GM18517 (cell line): ENCODE measurements at regions not wholly inside any gene's neighbourhood (a gene's known extent, or its start where the extent isn't known, plus 50 kb on each side); places are given as distances from the start of the nearest gene placed in this dataset.
"Not testable (repeated sequence)": the region's sequence is repeated elsewhere in the genome, so short reads cannot be mapped to it uniquely, and the experiment has no call there.

ENCODE experiments used
- ATAC-seq: cut with Tn5 transposase; IDR thresholded peaks from one replicate; pipeline ENCODE4 v1.9.1; 2021; ENCODE audit warnings: mild to moderate bottlenecking, moderate library complexity; ENCODE audit not compliant: unreplicated experiment

GRCh38 chr6:144429753-144430152, 144.6 kb downstream of the UTRN start:
- ATAC-seq, result no peak

DNA sequence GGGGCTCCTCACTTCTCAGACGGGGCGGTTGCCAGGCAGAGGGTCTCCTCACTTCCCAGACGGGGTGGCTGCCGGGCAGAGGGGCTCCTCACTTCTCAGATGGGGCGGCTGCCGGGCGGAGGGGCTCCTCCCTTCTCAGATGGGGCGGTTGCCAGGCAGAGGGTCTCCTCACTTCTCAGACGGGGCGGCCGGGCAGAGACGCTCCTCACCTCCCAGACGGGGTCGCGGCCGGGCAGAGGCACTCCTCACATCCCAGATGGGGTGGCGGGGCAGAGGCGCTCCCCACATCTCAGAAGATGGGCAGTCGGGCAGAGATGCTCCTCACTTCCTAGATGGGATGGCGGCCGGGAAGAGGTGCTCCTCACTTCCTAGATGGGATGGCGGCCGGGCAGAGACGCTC, 148.3 kb downstream of the UTRN start:
- not testable (repeated sequence) for ATAC-seq

DNA sequence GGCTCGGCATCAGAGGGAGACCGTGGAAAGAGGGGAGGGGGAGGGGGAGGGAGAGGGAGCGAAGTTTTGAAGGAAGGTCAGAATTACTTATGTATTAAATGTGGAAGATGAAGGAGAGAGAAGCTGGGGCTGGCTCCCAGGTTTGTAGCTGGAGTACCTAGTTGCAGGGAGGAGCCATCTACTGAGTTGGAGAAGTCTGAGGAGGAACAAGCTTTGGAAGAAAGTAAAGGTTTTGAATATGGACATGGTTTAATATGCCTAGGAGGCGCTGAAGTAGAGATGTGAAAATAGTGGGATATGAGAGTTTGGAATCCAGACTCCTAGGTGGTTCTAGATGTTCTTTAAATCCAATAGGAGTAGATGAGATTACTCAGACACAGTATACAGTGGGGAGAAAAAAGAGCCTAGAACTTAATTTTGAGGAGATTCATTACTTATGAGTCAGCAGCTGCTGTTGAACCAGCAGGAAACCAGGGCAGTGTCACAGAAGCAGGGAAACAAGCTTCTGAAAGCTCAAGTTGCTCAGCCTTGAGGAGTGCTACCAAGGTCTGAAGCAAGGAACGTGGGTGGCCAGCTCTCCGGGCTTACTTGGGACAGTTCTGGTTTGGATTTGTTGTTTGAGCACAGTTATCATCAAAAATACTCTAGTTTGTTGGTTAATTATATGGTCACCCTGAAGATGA, 149.3 kb downstream of the UTRN start:
- no peak for ATAC-seq

DNA sequence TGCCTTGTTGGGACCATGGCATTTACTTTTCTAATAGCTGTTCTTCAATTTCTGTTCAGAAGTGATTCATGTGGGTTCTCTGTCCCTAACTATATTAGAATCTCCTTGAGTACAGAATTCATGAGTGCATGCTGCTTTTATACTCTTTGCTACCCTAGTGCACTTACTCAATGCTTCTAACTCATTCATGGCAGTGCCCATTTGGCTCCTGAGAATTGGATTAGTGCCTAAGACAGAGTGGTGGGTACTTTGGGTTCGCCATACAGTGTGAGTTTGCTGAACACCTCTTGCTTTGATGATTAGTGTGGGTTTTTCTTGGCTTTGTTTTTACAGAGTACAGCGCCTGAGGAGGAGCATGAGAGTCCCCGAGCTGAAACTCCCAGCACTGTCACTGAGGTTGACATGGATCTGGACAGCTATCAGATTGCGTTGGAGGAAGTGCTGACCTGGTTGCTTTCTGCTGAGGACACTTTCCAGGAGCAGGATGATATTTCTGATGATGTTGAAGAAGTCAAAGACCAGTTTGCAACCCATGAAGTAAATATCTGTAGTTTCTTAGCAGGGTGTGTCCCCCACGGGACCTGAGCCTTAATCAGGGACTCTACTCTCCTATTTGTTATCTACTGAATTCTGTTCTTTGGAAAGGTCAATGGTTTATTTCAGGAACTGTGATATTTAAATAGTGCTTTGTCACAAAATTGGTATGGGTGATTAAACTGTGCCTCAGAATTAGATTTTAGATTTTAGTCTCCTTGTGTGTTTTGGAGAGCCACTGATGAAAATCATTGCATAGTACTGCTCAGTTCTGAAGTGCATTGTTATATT, 150.7 kb downstream of the UTRN start:
- no peak for ATAC-seq

DNA sequence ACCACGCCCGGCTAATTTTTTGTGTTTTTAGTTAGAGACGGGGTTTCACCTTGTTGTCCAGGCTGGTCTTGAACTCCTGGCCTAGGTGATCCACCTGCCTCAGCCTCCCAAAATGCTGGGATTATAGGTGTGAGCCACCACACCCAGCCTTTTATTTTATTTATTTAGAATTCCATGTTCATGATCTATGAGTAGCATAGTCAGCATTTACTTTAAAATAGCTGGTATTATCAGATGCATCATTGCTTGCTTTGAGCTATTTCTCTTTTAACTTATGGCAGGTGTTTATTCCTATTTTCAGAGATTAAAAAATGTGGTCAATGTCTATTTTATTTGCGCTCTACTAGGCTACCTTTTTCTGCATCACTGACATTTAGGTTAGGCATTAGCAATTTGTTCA, 152.0 kb downstream of the UTRN start:
- no peak for ATAC-seq

DNA sequence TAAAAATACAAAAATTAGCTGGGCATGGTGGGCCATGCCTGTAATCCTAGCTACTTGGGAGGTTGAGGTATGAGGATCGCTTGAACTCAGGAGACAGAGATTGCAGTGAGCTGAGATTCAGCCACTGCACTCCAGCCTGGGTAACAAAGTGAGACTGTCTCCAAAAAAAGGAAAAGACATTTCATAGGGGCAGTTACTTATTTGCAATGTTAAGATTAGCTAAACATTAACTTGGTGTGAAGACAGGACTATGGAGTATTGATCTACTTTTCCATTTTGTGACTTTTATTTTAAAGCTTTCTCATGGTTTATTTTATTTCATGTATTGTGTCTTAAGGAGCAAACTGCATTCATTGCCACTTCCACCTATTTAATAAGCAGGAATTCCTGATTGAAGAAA, 153.0 kb downstream of the UTRN start:
- ATAC-seq, result no peak

- ATAC-seq, result no peak
These were observed 153.9 kb downstream of the UTRN start for GRCh38 chr6:144439016-144439415.

GRCh38 chr6:144441801-144442200, 156.7 kb downstream of the UTRN start:
- not testable (repeated sequence) for ATAC-seq

DNA sequence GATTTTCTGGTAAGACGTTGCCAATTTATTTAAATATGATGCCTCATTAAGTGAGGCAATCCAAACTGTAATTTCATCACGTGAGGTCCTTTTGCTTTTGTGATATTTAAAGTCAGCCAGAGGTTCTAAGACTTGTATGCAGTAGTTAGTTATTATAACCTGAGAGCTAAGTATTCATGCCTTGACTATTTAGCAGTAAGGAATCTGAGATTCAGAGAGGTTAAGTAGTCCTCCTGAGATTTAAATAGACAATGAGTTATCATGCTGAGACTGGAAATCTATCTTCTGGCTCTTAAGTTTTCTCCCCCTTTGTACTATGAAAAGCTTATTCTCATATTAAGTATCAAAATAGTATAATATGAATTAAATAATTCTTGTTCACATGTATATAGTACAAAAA, 158.0 kb downstream of the UTRN start:
- no peak for ATAC-seq

DNA sequence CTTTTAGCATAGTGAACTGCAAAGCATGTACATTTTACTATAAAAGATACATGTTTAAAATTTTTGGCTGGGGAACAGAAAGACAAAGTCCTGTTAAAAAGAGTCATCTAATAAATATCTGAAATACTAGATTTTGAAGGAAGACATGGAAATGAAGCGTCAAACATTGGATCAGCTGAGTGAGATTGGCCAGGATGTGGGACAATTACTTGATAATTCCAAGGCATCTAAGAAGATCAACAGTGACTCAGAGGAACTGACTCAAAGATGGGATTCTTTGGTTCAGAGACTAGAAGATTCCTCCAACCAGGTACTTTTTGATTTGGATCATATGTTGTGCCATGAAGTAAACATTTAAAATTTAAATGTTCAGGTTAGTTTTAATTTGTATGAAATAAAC, 162.3 kb downstream of the UTRN start:
- no peak for ATAC-seq

GRCh38 chr6:144449218-144449617, 164.1 kb downstream of the UTRN start:
- no peak for ATAC-seq

DNA sequence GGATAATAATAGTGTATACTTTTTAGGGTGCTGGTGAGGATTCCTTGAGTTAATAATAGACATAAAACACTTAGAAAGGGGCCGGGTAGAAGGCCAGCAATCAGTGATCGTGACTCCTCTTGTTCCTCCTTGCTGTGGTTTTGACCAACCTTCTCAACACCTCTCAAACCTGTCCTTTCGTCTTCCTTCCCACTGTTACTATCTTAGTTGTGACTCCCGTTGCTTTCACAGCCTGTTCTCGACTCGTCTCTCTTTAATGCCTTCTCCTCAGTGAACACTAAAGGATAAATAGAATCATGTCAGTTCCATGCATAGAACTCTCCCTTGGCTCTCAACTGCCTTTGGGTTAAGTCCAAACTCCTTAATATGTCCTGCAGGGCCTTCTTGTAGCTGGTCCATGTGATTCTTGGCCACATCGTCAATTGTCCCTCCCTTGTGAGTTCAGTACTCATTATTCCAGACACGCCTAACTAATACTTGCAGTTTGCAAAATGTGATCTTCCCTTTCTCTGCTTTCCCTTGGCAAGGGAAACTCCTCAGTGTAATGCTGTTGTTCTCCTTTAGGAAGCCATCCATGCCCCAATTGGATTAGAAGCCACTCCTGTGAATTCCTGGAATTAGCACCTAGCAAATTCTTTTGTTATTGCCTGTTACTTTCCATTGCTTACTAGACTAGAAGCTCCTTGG, 164.9 kb downstream of the UTRN start:
- ATAC-seq, result no peak

DNA sequence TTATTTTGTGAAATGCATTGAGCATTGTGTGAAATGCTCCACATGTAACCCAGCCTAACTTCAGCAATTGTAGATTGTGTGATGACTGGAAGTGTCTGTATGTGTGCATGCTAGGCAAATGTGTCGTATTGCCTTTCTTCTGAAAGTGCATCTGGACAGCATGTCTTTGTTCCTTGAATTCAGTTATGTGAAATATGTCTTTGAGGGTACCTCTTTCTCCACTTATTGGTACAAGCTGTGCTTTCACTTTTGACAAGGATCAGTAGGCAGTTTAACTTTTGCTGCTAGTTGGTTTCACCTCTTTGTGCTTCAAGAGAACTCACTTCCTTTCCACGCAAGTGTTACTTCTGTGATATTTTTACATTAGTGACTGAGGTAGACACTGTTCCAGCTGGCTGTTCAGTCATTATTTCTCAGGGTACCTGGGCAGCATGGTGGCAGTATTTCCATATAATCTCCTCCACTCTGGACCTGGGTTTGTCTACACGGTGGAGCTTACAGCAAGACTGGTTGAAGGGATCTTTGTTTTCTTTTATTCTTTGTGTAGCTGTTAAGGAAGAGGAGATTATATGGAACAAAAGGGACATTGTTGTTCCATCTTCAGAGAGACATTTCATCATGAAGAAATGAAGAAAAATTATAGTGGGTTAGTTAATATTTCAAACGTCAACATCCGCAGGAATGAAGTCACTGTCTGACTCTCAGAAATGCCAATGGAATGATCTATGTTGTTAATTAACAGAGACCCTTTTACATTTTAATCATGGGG, 175.4 kb downstream of the UTRN start:
- peak; percentile 98 for ATAC-seq

DNA sequence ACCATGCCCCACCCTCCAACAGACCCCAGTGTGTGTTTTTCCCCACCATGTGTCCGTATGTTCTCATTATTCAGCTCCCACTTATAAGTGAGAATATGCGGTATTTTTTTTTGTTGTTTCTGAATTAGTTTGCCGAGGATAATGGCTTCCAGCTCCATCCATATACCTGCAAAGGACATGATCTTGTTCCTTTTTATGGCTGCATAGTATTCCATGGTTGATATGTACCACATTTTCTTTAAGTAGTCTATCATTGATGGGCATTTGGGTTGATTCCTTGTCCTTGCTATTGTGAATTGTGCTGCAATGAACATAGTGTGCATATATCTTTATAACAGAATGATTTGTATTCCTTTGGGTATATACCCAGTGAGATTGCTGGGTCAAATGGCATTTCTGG, 176.9 kb downstream of the UTRN start:
- no peak for ATAC-seq

GRCh38 chr6:144466716-144467115, 181.6 kb downstream of the UTRN start:
- no peak for ATAC-seq

DNA sequence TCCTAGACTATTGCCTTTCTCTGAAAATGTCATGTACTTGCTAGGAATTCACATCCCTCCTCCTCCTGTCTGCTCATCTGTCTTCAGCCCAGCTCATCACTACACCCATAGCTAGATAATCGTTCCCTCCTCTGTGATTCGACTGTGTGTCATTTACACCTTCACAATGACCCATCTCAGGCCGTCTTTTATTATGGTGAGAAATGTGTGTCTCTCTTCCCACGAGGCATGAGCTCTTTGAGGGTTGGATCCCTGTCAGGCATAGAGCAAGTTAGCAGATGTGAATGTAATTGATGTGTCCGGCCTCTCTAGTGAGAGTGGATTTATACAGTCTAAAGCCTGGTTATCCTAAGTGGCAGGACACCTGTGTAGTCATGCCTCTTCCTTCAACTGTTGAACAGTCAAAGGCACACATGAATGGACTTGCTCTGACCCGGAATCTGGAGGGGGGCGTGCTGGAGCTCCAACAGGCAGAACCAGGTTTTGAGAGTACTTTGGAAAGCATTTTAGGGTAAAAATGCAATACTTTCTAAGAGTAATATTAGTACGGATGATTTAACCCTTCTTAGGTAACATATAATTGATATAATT, 182.1 kb downstream of the UTRN start:
- ATAC-seq, result no peak

DNA sequence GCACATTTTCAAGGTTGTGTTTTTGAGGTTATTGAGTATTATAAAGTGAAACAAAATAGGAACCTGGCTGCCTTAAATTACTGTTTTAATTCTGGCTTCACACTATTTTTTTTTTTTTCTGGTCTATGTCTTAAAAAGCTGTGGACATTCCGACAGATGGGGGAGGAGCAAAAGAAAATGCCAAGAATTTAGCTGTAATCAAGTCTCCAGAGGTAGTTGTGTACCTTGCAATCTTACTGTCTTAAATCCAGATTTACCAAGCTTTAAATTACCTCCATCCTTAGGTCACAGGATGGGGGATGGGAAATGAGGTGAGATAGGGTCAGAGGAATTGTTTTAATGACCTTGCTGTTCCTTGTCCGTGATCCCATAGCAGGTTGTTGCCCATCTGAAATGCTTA, 182.8 kb downstream of the UTRN start:
- no peak for ATAC-seq

- ATAC-seq, result no peak
These were observed 183.6 kb downstream of the UTRN start for GRCh38 chr6:144468709-144469108.

GRCh38 chr6:144469144-144469575, 184.0 kb downstream of the UTRN start:
- ATAC-seq, result peak; percentile 79

DNA sequence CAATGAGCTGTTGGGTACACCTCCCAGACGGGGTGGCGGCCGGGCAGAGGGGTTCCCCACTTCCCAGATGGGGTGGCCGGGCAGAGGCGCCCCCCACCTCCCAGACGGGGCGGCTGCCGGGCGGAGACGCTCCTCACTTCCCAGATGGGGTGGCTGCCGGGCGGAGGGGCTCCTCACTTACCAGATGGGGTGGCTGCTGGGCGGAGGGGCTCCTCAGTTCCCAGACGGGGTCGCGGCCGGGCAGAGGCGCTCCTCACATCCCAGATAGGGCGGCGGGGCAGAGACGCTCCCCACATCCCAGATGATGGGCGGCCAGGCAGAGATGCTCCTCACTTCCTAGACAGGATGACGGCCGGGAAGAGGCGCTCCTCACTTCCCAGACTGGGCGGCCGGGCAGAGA, 185.1 kb downstream of the UTRN start:
- not testable (repeated sequence) for ATAC-seq

DNA sequence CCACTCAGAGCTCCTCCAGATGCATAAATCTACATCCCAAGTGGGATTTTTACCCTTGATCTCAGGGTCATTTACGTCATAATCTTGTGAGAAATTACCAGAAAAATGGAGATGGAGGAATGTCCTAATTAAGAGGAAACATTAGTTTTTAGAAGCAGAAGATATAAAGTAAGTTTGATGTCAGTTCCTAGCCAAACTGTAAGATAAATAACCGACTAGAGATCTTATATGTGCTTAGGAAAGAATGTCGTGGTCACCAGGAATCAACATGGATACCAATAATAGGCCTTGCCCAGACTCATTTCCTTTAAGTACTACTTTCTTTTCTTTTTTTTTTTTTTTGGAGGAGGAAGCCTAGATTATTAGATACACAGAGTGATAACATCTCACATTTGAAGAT, 186.9 kb downstream of the UTRN start:
- no peak for ATAC-seq
